NCI-H1417 (cell line): ENCODE measurements at regions not wholly inside any gene's neighbourhood (a gene's known extent, or its start where the extent isn't known, plus 50 kb on each side); places are given as distances from the start of the nearest gene placed in this dataset.

Source experiments
- DNase-seq, 3 experiments: peaks; one replicate each; lab custom pipeline; 2025; lab: John Stamatoyannopoulos, UW

- DNase-seq, result no peak
Measured at GRCh38 chr6:156309017-156309416, 468.2 kb upstream of the ARID1B start.

- DNase-seq, result no peak
Measured at GRCh38 chr6:156308604-156309003, 468.6 kb upstream of the ARID1B start.

GRCh38 chr6:156306531-156306930, 470.6 kb upstream of the ARID1B start:
- no peak for DNase-seq

- no peak for DNase-seq
Measured at GRCh38 chr6:156283091-156283490, 494.1 kb upstream of the ARID1B start.

GRCh38 chr6:156282087-156282486, 495.1 kb upstream of the ARID1B start:
- DNase-seq, result no peak

- no peak for DNase-seq
Measured at GRCh38 chr6:156281266-156281665, 495.9 kb upstream of the ARID1B start.

GRCh38 chr6:156280065-156280464, 497.1 kb upstream of the ARID1B start:
- peak; percentile 77 to 94 (median 92) for DNase-seq

GRCh38 chr6:156279261-156279969, 497.8 kb upstream of the ARID1B start:
- peak; percentile 7 to 90 (median 59) for DNase-seq

- DNase-seq, result no peak
Measured at GRCh38 chr6:156273065-156273711, 504.0 kb upstream of the ARID1B start.

- DNase-seq, result no peak
Measured at GRCh38 chr6:156269751-156270369, 507.3 kb upstream of the ARID1B start.

GRCh38 chr6:156268849-156269248, 508.3 kb upstream of the ARID1B start:
- no peak for DNase-seq

- DNase-seq, result peak in 2 of 3 experiments; percentile 23 to 70
Measured at GRCh38 chr6:156262014-156262413, 515.2 kb upstream of the ARID1B start.

GRCh38 chr6:156260815-156261214, 516.4 kb upstream of the ARID1B start:
- DNase-seq, result no peak

- no peak for DNase-seq
Measured at GRCh38 chr6:156258981-156259380, 518.2 kb upstream of the ARID1B start.

- DNase-seq, result no peak
Measured at GRCh38 chr6:156256161-156256560, 521.0 kb upstream of the ARID1B start.

- DNase-seq, result no peak
Measured at GRCh38 chr6:156254240-156254639, 522.9 kb upstream of the ARID1B start.

- DNase-seq, result no peak
Measured at GRCh38 chr6:156250593-156250992, 526.6 kb upstream of the ARID1B start.

- DNase-seq, result no peak
Measured at GRCh38 chr6:156242206-156242605, 535.0 kb upstream of the ARID1B start.

- DNase-seq, result no peak
Measured at GRCh38 chr6:156231026-156231765, 546.0 kb upstream of the ARID1B start.

- DNase-seq, result no peak
Measured at GRCh38 chr6:156219973-156220372, 557.2 kb upstream of the ARID1B start.

GRCh38 chr6:156205678-156206077, 571.5 kb upstream of the ARID1B start:
- DNase-seq, result no peak

GRCh38 chr6:156199182-156199581, 578.0 kb upstream of the ARID1B start:
- no peak for DNase-seq

- no peak for DNase-seq
Measured at GRCh38 chr6:156197513-156197912, 579.7 kb upstream of the ARID1B start.
